ENCODE measurements at regions not wholly inside any gene's neighbourhood (a gene's known extent, or its start where the extent isn't known, plus 50 kb on each side); places are given as distances from the start of the nearest gene placed in this dataset.
A peak's percentile ranks its signal among the peaks of the same experiment; 100 is the strongest.
"Not testable (repeated sequence)": the region's sequence is repeated elsewhere in the genome, so short reads cannot be mapped to it uniquely, and the experiment has no call there.

DNA sequence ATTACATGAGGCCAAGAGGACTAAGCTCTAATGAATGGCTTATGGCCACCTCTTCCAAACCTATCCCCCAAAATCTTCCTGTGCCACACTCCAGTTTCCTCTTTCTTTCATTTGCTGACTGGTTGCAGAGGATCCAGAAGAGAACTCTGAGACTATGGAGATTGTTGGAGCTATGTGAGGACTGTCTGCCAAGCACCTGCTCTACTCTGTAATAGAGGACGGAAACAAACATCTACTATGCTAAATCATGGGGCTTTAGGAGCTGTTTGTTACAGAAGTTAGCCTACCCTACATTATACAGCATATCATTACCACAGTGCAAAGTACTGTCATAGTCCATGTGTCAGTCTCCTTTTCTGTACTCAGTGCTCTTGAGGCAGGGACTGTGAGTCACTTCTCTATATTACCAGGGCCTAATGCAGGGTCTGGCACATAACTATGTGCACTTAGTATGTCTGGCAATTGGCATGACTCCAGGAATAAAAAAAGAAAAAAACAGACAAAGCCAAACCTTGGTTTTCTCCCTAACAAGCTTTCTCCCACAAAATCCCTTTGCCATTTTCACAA lies 95.1 kb downstream of the RPAP3 start:
- DNase-seq, result no peak

GRCh38 chr12:47609806-47610205 lies 96.0 kb downstream of the RPAP3 start:
- no peak for DNase-seq

GRCh38 chr12:47608671-47609070 lies 97.2 kb downstream of the RPAP3 start:
- not testable (repeated sequence) for DNase-seq

DNA sequence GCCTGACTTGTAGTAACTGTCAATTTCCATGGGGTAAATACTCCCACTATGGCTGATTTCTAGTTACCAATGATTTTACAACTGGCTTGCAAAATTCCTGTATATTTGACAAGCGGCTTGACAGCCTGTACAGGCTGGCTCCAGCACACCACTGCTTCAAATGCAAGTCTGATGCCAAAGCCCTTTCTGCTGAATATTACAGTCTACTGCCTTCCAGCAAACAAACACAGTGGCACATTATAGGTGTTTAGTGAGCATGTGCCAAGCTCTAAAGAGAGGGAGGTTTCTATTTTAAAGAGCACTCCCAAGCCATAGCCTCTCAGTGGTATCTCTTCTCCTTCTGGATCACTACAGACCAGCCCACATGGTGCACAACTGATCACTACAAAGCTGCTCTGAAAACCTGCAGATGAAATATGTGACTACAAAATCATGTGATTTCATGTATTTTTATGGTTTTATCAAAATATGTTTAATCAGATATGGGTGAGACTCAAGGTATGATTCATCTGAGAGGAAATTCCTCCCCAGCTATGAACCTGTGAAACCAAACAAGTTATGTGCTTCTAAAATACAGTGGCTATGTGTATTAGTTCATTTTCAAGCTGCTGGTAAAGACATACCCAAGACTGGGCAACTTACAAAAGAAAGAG lies 101.5 kb downstream of the RPAP3 start:
- no peak for DNase-seq

- peak; percentile 19 for DNase-seq
Observed at GRCh38 chr12:47602949-47603558, 102.8 kb downstream of the RPAP3 start.

DNA sequence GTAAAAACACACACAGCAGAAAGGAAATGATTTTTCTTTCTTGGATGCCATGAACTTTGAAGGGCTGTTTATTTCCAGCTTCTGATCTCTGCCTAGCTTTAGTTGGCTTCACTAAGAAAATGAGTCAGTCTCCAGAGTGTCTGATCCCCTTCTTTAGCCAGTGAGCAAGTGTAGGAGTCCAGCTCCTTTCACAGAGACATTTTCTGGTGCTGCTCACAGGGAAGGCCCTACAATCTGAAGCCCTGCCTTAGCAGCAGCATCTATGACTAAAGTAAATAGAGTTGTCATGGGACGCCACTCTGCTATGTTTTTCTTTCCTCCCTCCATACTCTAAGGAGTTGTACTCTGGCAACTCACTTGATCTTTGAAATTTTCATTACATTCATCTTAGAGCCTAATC lies 103.5 kb downstream of the RPAP3 start:
- no peak for DNase-seq

- DNase-seq, result no peak
Observed at GRCh38 chr12:47601071-47601470, 104.8 kb downstream of the RPAP3 start.

DNA sequence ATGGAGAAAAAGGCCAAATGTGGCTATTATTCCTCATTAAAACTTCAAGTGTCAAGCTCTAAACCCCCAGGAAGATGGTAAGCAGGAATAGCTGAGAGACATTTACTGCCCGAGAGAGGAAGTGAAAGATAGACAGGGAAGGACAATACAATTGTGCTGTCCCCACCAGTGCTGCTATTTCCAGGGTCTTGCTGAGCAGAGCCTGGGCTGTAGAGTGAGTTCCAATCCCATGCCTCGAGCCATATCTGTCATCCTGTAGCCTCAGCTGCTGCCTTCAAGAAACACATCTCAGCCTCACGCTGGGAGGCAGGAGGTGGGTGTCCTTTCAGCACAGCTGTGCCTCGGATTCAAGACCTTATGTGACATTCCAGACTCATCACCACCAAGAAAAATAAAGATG lies 114.0 kb downstream of the RPAP3 start:
- DNase-seq, result no peak

DNA sequence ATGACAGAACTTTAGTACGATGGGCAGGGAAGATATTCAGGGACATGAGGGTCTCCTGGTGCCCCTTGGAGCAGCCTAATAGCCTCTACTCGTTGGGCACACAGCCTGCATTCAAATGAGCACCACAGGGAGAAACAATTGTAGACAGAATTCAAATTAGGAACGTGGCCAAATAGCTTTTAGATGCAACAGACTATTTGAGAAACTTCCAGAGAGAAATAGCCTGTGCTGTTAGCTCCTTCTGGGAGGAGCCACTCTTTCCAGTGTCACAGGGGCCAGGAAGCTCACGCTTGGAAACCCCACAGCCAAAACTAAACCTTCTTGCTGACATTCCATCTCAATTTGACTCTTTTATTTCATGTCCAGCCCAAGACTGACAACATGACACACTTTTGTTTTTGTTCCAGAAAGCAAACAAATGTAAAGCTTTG lies 114.5 kb downstream of the RPAP3 start:
- no peak for DNase-seq

DNA sequence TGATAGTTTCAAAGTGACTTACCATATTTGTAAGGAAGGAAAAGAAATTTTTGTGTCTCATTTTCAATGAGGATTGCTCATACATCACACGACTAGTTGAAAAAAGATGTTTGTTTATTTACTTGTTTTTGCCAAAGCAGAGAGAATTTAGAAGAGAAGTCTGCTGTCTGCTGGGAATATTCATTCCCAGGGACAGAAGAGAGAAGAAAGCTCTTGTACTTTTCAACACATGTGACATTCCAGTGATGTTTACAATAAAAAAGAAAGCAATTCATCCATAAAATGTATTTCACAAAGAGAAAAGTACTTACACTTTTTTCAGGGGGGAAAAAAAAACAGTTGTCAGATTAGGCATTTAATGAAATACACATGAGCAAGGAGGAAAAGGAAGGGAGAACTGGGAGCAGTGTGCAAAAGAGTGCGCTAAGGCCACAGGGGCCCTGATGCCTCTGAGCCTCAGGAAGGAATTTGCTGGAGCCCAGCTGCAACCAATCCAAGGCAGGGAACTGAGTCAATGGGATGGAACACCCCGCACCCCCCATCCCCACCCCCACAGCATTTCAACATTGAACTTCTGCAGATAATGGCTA lies 115.0 kb downstream of the RPAP3 start:
- no peak for DNase-seq

GRCh38 chr12:47586952-47587669 lies 118.7 kb downstream of the RPAP3 start:
- DNase-seq, result no peak

GRCh38 chr12:47585507-47585906 lies 120.3 kb downstream of the RPAP3 start:
- no peak for DNase-seq

DNA sequence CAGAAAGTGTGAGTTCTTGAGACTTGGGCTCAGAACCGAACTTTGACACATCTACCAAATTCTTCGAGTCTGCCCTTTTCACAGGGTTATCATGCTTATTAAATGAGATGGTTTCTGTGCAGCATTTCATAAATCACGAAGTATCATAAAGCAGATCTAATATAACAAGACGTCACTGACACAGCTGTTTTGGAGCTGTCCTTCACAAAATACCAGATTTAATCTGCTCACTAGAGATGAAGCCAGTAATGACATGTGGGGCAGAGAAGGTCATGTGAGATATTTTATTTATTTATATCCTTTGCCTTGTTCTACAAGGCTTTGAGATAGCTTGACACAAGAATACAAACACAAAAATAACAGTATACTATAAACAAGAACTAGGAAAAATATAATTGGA lies 127.0 kb downstream of the RPAP3 start:
- DNase-seq, result no peak

DNA sequence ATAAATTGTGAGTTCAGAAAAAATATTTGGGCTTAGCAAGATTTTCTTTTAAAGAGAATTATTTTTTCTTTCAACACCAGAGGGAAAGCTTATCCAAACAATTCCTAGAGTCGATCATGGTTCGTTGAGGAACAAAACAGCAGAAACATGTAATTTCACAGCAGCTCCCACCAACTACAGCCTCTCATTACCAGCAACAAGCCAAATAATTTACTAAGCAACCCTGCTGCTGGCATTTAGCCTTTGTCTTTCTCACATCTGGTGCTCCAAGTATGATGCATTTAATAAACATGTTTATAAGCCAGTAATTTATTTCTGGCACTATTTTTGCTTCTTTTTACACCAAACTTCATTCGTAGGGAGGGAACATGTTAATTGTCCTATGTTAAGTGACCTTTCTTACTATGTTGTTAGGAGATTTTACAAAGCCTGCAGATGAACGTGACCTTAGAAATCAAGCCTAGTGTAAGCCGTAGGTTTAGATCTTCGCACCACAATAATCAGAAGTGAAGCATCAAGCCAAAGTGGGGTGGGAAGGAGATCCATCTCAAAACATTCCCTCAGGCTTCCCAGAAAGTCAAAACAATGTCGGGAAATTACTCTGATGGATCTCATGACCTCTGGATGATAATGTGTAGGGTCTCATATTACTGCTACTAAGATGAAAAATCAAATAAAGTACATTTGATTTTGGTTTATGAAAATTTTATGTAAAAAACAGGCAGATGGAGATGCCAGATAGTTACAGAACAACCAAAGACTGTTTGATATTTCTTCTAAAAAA lies 128.4 kb downstream of the RPAP3 start:
- peak; percentile 62 for DNase-seq

GRCh38 chr12:47576289-47576945 lies 129.4 kb downstream of the RPAP3 start:
- peak; percentile 95 for DNase-seq

GRCh38 chr12:47574252-47575021 lies 131.4 kb downstream of the RPAP3 start:
- DNase-seq, result no peak

DNA sequence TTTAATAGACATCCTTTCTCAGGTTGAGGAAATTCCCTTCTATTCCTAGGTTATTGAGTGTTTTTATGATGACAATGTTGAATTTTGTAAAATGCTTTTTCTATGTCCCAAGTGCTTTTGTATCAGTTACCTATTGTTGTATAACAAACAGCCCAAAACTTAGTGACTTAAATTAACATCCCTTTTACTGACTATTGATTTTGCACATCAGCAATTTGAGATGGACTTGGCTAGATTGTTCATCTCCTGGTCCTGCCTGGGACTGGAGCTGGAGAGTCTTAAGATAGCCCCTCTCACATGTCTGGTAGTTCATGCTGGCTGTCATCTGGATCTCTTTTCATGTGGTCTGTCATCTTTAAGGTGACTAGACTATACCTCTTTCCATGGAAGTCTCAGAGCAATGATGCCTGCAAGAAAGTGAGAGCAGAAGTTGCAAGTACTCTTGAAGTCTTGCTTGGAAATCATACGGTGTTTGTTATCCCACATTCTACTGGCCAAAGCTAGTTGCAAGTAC lies 132.6 kb downstream of the RPAP3 start:
- DNase-seq, result no peak

- DNase-seq, result no peak
Observed at GRCh38 chr12:47570151-47570550, 135.7 kb downstream of the RPAP3 start.

DNA sequence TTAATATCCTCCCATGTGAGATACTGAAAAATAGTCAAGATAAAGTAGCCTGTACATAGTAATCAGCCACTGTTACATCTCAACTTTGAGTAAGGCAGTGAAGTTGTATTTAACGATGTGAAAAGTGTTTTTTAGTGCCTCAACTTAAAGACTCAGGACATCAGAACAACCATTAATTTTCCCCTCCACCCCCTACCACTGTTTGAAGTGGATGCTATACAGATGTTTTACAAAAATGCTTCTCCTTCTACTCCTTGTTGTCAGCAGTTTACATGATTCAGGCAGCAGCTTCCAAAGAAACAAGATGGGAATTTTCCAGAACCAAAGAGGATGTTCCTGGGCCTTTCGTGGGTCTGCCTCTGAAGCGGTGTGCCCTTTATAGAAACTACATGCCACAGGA lies 143.6 kb downstream of the RPAP3 start:
- DNase-seq, result no peak

- DNase-seq, result no peak
Observed at GRCh38 chr12:47561746-47562145, 144.1 kb downstream of the RPAP3 start.

DNA sequence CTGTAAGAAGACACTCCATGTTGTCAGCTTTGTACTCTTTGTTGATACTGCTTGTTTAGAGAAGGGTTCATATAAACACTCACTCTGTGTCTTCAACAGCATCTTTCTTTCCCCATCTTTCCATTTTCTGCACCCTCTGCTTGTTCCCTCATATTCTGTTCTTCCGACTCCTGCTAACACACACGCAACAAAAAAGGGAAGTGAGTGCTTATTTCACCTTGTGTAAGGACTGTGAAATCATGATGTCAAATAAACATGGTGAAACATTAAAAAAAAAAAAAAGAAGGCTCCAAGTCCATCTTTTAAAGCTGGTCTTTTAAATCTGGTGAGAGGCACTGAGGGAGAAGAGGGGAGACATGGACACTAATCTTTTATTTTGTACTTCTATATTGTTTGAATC lies 145.4 kb downstream of the RPAP3 start:
- DNase-seq, result no peak

Data from NCI-H146 (cell line).